ENCODE measurements at regions not wholly inside any gene's neighbourhood (a gene's known extent, or its start where the extent isn't known, plus 50 kb on each side); places are given as distances from the start of the nearest gene placed in this dataset.

DNA sequence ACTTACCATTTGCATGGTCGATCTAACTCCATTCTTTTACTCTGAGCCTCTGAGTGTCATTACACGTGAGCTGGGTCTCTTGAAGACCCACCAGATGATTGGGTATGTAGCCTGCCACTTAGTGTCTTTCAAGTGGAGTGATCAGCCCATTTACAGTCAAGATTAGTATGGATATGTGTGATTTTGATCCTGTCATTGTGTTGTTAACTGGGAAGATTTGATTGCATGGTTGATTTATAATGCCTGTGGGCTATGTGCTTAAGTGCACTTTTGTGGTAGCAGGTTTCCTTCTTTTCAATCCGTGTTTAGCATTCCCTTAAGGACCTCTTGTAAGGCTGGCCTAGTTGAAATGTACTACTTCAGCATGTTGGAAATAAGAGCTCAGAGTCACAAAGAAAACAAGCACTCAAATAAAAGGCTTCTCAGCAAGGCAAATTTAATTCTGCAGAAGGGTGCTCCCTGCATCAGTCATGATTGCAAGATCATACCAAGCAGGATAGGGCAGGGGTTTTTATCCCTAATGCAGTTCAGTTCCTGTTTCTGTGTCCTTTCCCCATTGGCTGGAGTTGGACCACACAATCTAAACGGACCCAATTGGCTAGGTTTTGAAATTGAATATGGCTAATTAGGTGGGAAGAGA is 230.7 kb upstream of the SYT4 start:
- peaks cover 26% of the 10 kb centered on the region for H3K9me3 Mint-ChIP-seq
- H3K36me3 Mint-ChIP-seq (ENCODE audit: low read depth), result no peaks in the 10 kb centered on the region
- ChIA-PET POLR2A (no interaction called here), CTCF (no interaction called here)
- no peak overlapping the region for H3K4me3 Mint-ChIP-seq
- TF ChIP-seq, protein P1, sequence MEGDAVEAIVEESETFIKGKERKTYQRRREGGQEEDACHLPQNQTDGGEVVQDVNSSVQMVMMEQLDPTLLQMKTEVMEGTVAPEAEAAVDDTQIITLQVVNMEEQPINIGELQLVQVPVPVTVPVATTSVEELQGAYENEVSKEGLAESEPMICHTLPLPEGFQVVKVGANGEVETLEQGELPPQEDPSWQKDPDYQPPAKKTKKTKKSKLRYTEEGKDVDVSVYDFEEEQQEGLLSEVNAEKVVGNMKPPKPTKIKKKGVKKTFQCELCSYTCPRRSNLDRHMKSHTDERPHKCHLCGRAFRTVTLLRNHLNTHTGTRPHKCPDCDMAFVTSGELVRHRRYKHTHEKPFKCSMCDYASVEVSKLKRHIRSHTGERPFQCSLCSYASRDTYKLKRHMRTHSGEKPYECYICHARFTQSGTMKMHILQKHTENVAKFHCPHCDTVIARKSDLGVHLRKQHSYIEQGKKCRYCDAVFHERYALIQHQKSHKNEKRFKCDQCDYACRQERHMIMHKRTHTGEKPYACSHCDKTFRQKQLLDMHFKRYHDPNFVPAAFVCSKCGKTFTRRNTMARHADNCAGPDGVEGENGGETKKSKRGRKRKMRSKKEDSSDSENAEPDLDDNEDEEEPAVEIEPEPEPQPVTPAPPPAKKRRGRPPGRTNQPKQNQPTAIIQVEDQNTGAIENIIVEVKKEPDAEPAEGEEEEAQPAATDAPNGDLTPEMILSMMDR (IDR thresholded peaks at IDR 0.05), result no peak
- intact Hi-C loops (cut with micrococcal nuclease), result no loop called here
- no peak for DNase-seq
- no peaks in the 10 kb centered on the region for H3K27me3 Mint-ChIP-seq
- H3K4me1 Mint-ChIP-seq, result no peaks in the 10 kb centered on the region
- no peak for ATAC-seq (ENCODE audit: low read depth)
- H3K27ac Mint-ChIP-seq, result no peak overlapping the region

DNA sequence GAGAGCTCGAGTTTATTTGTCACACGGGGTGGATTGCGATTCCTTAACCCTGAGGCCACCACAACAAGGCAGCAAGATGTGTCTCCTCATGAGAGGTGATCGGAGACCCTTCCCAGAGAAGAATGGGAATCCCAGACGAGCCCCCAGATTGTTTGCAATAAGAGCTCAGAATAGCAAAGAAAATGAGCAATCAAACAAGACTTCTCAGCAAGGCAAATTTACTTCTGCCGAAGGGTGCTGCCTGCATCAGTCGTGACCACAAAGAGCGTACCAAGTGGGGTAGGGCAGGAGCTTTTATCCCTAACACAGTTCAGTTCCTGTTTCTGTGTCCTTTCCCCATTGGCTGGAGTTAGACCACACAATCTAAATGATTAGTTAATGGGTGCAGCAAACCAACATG is 237.5 kb upstream of the SYT4 start:
- ATAC-seq (ENCODE audit: low read depth) (no peak), DNase-seq (no peak)
- H3K4me3 Mint-ChIP-seq, result no peak overlapping the region
- POLR2A ChIA-PET, result no interaction called here
- TF ChIP-seq, protein P1 (IDR thresholded peaks at IDR 0.05), result no peak
- no peaks in the 10 kb centered on the region for H3K4me1 Mint-ChIP-seq
- peaks cover 21% of the 10 kb centered on the region for H3K9me3 Mint-ChIP-seq
- H3K27ac Mint-ChIP-seq, result no peak overlapping the region
- H3K27me3 Mint-ChIP-seq, result no peaks in the 10 kb centered on the region
- no peaks in the 10 kb centered on the region for H3K36me3 Mint-ChIP-seq (ENCODE audit: low read depth)
- CTCF ChIA-PET, result no interaction called here
- intact Hi-C loops (cut with micrococcal nuclease), result no loop called here

DNA sequence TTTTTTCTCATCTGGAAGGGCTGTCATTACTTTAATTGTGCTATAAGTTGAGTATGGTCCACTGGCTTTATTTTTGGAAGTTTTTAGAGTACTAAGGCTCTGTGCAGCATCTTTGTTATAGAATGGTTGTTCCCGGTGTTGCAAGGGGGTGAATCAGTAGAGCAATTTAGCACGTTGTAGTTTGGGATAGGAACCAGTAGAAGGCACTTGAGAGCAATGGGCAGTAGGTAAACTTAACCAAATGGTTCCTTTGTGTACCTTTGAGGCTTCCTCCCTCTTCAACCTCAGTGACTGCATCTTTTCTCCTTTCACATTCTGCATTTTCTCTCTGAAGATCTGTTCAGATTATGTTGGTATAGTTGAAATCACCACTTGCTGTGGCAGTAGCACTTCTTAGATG is 238.2 kb upstream of the SYT4 start:
- ChIA-PET CTCF (no interaction called here), POLR2A (no interaction called here)
- Mint-ChIP-seq H3K27ac (no peak overlapping the region), H3K27me3 (no peaks in the 10 kb centered on the region), H3K9me3 (peaks cover 18% of the 10 kb centered on the region), H3K36me3 (ENCODE audit: low read depth) (no peaks in the 10 kb centered on the region), H3K4me1 (no peaks in the 10 kb centered on the region), H3K4me3 (no peak overlapping the region)
- DNase-seq (no peak), ATAC-seq (ENCODE audit: low read depth) (no peak)
- TF ChIP-seq, protein P1 (IDR thresholded peaks at IDR 0.05), result no peak
- intact Hi-C loops (cut with micrococcal nuclease), result no loop called here

DNA sequence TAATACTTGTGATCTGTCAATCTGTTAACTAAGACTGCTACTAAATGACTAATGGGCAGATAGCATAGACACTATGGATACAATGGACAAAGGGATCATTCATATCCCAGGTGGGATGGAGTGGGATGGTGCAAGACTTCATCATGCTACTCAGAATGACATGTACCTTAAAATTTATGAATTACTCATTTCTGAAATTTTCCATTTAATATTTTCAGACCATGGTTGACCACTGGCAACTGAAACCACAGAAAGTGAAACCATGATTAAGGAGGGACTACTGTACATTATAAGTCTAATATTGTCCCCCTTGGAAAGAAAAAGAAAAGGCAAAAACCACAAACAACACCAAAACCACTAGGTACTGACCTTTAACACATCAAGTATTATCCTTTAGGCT is 247.0 kb upstream of the SYT4 start:
- no peak overlapping the region for H3K4me3 Mint-ChIP-seq
- no peaks in the 10 kb centered on the region for H3K27me3 Mint-ChIP-seq
- TF ChIP-seq, protein P1 (IDR thresholded peaks at IDR 0.05), result no peak
- POLR2A ChIA-PET, result no interaction called here
- H3K9me3 Mint-ChIP-seq, result no peaks in the 10 kb centered on the region
- no peak for DNase-seq
- intact Hi-C loops (cut with micrococcal nuclease), result no loop called here
- no peak for ATAC-seq (ENCODE audit: low read depth)
- H3K27ac Mint-ChIP-seq, result no peak overlapping the region
- H3K36me3 Mint-ChIP-seq (ENCODE audit: low read depth), result no peaks in the 10 kb centered on the region
- CTCF ChIA-PET, result no interaction called here
- no peaks in the 10 kb centered on the region for H3K4me1 Mint-ChIP-seq

GRCh38 chr18:43525169-43525568 is 247.9 kb upstream of the SYT4 start:
- Mint-ChIP-seq H3K9me3 (no peaks in the 10 kb centered on the region), H3K36me3 (ENCODE audit: low read depth) (no peaks in the 10 kb centered on the region), H3K4me3 (no peak overlapping the region), H3K4me1 (no peaks in the 10 kb centered on the region), H3K27ac (no peak overlapping the region), H3K27me3 (no peaks in the 10 kb centered on the region)
- ChIA-PET POLR2A (no interaction called here), CTCF (no interaction called here)
- intact Hi-C loops (cut with micrococcal nuclease), result no loop called here
- TF ChIP-seq, protein P1 (IDR thresholded peaks at IDR 0.05), result no peak
- ATAC-seq (ENCODE audit: low read depth), result no peak
- DNase-seq, result no peak

All from activated B cell treated with CpG ODN at 0.5 μM for 24 hours (primary cell).